ENCODE measurements at regions not wholly inside any gene's neighbourhood (a gene's known extent, or its start where the extent isn't known, plus 50 kb on each side); places are given as distances from the start of the nearest gene placed in this dataset.

GRCh38 chr9:82115331-82115730, 126.8 kb downstream of the SPATA31D1 start:
- no peak for DNase-seq (ENCODE audit: low read depth)
- no peak for TF ChIP-seq CTCF (conservative IDR thresholded peaks at IDR 0.05; ENCODE audit: control insufficient read depth, insufficient read depth, low read depth, low read length)

GRCh38 chr9:82115900-82116299, 127.3 kb downstream of the SPATA31D1 start:
- no peak overlapping the region for H3K4me3 ChIP-seq (ENCODE audit: control insufficient read depth, low read depth, low read length)
- no peak for DNase-seq (ENCODE audit: low read depth)
- no peak for TF ChIP-seq CTCF (conservative IDR thresholded peaks at IDR 0.05; ENCODE audit: control insufficient read depth, insufficient read depth, low read depth, low read length)

More at GRCh38 chr9:82115331-82115730, 126.8 kb downstream of the SPATA31D1 start:
- no peak overlapping the region for H3K4me3 ChIP-seq (ENCODE audit: control insufficient read depth, low read depth, low read length)

DNA sequence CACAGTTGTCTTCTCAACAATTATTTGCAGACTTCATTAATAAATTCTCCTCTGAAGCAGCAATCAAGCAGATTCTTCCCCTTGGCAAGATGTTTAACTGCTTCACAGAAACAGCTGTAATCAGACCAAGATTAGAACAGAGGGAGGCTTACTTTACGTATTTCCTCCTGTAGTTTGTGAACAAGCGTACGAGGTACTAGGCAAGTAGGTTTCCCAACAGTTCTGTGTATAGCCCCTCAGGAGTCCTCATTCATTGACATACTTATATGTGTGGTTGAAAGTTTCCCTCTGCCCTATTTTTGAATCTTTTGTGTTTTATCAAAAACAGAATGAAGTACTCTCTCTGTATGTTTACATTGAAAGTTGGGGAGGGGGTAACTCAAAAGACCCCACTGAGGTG, 128.0 kb downstream of the SPATA31D1 start:
- no peak overlapping the region for H3K4me3 ChIP-seq (ENCODE audit: control insufficient read depth, low read depth, low read length)
- no peak for TF ChIP-seq CTCF (conservative IDR thresholded peaks at IDR 0.05; ENCODE audit: control insufficient read depth, insufficient read depth, low read depth, low read length)
- peak; percentile 43 for DNase-seq (ENCODE audit: low read depth)

DNA sequence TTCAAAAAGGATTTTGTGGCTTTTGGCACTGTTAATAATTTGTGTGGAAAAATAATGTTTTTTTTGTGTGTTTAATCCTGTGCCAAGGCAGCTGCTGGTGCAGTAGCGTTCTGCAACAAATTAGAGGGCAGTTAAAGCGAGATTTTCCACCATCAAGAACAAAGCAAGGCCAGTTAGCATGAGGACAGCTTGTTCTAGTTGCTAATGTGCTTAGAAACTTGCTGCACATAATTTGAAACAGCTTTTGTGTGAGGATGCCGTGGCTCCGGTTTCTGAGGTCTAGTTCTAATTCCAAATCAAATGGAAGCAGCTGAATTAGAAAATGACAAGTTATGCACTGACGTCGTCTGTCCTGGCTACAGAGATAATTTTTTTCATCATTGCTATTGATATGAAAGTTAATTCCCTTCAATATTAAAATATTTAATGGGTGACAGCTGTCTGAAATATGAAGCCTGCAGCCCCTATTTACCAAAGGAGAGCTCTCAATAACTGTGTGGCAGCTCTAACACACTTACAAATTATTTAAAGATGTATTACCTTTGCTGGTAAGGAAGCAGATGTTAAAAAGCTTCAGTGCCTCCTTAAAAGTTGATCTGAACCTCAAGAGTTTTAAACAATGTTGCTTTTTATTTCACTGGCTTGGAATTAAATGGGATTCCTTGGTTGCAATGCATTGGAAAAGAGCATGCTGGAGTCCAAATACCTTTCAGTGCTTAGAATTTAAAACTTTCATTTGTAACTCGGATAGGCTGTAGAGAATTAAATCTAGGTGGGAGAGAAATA, 128.6 kb downstream of the SPATA31D1 start:
- DNase-seq (ENCODE audit: low read depth): peak; percentile 80

GRCh38 chr9:82122731-82123130, 134.2 kb downstream of the SPATA31D1 start:
- no peak for DNase-seq (ENCODE audit: low read depth)
- no peak overlapping the region for H3K4me3 ChIP-seq (ENCODE audit: control insufficient read depth, low read depth, low read length)
- TF ChIP-seq CTCF (conservative IDR thresholded peaks at IDR 0.05; ENCODE audit: control insufficient read depth, insufficient read depth, low read depth, low read length): no peak

More for the DNA sequence above, 128.6 kb downstream of the SPATA31D1 start:
- TF ChIP-seq CTCF (conservative IDR thresholded peaks at IDR 0.05; ENCODE audit: control insufficient read depth, insufficient read depth, low read depth, low read length): no peak
- H3K4me3 ChIP-seq (ENCODE audit: control insufficient read depth, low read depth, low read length): no peak overlapping the region

GRCh38 chr9:82124090-82124489, 135.5 kb downstream of the SPATA31D1 start:
- no peak overlapping the region for H3K4me3 ChIP-seq (ENCODE audit: control insufficient read depth, low read depth, low read length)
- peak; percentile 87 for DNase-seq (ENCODE audit: low read depth)
- TF ChIP-seq CTCF (conservative IDR thresholded peaks at IDR 0.05; ENCODE audit: control insufficient read depth, insufficient read depth, low read depth, low read length): no peak

Measured in fibroblast of mammary gland (primary cell).